GM19035 (cell line): ENCODE measurements at regions not wholly inside any gene's neighbourhood (a gene's known extent, or its start where the extent isn't known, plus 50 kb on each side); places are given as distances from the start of the nearest gene placed in this dataset.

Experiments
- ATAC-seq: cut with Tn5 transposase; IDR thresholded peaks from one replicate; pipeline ENCODE4 v1.9.1; 2021; ENCODE audit not compliant: unreplicated experiment

DNA sequence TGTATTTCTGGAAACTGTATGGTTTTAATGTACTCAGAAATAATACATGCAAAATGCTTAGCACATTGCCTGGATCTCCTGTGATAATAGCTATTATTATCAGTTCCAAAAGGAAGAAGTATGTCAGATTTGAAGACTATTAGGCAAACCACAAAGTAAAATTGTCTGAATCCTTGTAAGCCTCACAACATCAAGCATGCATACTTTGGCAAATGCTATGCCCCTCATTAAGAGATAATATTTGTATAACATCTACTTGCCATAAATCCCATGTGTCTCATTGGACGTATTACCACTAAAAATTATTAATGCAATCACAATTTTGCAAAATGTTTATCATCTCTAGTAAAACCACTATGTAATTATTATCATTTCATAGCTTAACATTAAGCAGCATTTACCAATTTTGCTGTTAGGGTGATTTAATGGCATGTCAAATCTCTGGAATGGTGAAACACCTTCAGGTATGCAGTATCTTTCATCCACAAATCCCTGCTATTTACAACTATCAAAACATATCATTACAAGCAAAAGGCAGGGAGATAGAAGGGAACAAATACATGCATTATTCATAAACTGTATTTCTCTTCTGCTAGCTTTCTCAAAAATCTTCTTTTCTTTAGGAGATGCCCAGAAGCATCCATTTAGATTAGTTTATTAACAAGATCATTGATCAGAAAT, 974.6 kb upstream of the RAG2 start:
- ATAC-seq: no peak

DNA sequence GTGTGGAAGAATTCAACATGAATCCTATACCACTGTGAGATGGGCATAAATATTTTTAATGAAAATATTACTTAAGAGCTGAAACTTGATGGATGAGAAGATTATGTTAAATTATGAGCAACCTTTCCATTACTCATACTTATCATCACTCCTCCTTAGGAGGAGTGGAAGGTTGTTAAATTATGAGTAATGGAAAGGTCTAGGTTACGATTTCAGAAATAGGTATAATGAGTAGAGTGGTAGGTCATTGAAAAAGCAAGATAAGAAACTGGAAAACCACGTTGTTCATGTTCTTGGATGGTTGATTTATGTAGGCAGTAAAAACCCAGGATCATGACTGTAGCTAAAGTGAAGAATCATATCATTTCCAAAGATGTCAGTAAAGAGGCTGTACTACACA, 973.2 kb upstream of the RAG2 start:
- no peak for ATAC-seq

DNA sequence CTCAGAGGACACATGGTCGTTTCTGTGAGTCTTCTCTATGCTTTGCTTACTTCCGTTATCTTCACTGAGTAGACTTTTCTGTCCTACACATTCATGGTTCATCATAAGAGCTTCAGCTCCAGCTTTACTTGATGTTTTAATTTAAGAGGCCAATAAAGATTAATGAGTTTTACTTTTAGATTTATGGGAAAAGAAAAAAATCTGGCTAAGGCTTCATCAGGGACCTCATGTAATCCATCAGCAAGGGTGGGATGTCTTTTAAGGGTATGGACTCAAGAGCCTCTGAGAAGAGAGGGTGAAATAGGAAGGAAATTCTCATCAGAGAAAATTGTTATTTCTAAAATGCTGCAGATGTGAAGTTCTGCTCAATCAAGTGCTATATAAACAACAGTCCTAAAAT, 963.0 kb upstream of the RAG2 start:
- ATAC-seq: no peak

DNA sequence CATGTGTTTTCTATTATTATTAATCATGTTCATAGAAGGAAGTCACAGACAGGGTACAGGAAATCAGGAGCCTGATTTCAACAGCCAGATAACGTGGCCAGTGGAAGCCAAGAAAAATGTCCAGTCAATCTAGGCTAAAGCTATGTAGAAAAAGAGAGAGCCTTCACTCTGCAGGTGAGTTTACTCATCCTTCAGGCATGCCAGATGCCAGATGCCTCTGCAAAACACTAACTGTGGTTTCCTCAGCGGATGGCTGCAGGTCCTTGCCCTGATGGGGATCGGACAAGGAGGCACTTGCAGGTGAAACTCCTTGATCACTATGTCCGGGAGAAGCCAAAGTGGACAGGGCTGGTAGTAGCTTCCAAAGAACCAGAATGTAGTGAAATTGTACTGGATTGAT, 962.3 kb upstream of the RAG2 start:
- ATAC-seq: no peak

DNA sequence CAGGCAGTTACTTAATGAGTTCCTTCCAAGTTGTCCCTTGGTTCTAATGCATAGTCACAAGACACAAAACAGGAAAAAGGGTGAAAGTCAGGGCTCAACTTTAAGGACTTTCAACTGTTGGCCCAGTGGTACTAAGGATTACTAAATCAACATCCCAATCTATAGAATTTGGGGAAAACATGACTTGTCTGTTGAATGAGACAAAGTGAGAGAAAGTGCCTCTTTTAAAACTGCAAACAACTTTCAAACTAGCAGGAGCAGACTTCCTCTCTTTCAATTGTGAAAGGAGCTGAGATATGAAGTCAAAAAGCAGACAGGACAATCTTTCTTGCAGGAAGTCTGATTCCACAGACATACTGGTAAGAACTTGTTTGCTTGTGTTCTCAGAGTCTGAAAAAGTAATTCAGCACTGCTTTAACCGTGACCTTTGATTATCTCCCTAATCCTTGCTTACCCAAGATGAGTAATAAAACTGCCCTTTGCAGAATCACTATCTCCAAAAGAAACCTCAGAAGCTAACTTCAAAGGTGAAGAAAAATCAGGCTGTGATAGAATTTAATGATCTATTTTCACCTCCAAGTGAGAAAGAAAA, 960.7 kb upstream of the RAG2 start:
- ATAC-seq: no peak

DNA sequence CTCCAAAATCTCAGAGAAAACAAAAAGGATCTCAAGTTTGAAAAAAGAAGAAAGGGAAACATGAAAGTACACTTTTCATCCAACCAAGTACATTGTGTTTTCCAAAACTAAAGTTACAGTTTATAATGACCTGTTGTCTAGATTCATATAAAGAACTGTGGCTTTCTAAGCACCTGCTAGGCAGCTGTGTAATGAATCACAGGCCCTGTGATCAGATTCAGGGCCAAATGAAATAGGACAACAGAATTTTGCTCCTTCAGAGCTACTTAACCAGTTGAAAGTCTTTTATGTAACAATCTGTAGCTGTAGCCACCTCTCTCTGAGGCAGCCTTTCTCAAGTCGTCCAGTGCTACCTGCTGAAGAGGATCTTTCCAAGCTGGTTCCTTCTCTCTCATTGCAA, 960.0 kb upstream of the RAG2 start:
- ATAC-seq: no peak

DNA sequence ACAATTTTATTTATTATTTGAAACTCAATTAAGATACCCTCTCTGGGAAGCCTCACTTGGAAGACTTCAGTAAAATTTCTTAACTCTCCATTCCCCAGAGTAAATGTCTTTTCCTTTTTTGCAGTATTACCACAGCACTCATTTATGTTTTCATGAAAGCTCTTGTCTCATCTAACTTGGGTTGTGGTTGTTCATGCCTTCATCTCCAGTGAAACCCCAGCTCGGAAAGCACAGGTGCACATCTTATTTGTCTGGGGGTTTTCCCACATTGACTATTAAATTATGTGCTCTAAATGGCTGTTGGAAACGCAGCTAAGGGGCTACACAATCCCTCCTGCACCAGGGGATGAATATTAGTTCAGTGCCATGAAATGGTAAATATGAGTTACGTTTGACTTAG, 954.2 kb upstream of the RAG2 start:
- no peak for ATAC-seq

DNA sequence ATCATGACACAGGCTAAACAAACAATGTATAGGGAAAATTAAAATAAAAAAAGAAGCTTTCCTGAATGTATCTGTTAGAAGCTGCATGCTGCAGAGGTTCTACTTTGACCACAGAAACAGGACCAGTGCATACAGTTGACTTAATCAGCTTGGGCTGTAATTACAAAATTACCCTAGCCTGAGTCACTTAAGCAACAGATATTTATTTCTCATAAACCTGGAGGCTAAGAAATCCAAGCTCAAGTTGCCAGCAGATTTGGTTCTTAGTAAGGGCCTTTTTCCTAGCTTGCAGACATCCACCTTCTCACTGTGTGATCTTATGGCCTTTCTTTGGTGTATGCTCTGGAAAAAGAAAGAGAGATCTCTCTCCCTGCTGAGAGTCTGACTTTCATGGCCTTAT, 946.5 kb upstream of the RAG2 start:
- ATAC-seq: no peak

DNA sequence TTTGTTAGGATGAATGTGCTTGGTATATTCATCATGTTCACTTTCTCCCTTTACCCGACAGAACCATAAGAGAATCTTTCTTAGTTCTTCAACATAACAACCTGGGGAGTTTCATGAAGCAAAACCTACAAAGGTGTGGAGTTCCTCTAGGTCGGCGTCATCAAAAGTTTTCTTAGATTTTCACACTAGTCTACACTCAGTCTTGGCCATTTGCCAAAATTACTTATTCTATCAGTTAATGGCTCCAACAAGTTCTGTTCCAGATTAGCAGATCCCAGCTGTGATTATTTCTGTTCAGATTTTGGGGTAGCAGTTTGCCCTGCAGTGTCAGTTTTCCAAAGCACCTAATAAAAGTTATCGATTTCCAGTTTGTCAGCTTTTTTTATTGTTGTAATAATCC, 935.8 kb upstream of the RAG2 start:
- ATAC-seq: no peak

DNA sequence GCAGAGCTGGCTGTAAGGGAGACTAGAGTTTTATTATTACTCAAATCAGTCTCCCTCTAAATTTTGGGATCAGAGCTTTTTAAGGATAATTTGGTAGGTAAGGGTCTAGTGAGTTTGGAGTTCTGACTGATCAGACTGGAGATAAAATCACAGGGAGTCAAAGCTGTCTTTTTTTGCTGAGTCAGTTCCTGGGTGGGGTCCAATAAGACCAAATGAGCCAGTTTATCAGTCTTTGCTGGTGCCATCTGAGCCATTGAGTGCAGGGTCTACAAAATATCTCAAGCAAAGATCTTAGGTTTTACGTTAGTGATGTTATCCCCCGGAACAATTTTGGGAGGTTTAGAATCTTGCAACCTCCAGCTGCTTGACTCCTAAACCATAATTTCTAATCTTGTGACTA, 935.1 kb upstream of the RAG2 start:
- no peak for ATAC-seq

DNA sequence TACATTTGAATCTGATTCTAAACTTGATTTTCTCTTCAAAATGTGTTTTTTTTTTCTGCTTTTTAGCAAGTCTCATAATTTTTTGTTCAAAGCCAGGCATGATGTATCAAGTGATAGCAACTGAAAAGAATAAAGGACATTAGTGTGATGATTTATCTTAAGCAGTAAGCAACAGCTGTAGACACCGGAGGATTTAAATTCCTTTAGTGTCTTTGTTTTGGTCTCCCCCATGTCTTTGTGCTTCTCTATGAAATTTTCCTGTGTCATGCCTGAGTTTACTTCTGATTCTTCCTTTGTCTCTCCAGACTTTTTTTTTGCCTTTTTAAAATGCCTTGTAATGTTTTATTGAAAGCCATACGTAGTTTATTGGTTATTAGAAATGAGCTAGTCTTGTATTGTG, 934.2 kb upstream of the RAG2 start:
- no peak for ATAC-seq

DNA sequence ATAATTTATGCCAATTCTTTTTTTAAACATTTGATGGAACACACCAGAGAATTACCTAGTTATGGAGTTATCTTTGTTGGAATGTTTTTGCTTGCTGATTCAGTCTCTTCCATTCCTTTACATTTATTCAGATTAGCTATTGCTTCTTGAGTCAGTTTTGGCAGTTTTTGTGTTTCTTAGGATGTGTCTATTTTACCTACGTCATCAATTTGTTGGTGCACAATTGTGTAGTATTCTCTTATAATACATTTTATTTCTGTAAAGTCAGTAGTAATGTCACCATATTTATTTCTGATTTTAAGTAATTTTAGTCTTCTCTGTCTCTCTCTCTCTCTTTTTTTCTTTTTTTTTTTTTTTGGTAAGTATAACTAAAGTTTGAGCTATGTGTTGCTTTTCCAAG, 929.5 kb upstream of the RAG2 start:
- ATAC-seq: no peak

DNA sequence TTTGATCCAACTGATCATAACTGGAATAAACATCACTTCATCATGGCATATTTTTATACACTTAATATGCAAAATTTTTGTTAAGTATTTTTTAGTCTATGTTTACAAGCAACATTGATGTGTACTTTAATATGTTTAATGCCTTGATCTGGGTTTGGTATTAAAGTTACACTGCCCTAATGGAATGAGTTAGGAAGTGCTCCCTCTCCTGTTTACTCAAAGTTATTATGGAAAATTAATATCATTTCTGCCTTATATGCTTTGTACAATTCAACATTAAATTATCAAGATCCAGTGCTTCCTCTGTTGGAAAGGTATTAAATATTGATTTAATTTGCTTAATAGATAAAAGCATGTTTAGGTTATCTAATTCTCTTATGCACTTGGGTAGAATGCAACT, 927.3 kb upstream of the RAG2 start:
- ATAC-seq: no peak

DNA sequence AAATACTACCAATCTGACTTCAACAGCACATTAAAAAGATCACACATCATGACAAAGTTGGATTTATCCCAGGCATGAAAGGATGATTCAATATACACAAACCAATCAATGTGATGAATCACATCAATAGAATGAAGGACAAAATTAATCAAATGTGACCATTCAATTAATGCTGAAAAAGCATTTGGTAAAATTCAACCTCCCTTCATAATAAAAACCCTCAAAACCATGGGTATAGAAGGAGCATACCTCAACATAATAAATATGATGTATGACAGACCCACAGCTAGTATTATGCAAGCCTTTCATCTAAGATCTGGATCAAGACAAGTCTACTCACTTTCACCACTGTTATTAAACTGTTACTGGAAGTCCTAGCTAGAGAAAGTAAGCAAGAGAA, 921.7 kb upstream of the RAG2 start:
- ATAC-seq: no peak

DNA sequence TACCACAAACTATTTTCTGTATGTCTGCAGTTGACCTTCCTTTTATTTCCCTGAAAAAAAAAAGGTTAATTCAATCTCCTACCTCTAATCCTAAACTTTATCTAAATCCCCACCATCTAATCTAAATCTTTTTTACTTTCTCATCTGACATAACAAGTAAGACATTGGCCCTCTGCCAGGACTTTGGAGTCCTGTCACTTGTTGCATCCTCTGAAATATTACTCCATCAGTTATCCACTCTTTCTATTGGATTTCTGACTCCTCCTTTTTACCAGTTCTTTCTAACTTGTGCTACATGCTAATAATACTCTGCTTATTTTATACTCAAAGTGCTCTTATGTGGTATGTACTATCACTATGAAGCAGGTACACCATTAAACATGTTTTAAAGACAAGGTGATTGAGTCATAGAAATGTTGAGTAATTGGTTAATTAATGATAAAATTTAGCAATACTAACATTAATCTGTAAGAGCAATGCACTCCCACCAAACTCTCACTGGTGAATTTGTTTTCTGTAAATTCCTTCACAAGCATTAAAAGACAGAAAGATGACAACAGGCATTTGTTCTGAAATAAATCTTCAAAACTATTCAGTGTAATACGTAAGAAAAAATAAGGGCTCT, 914.2 kb upstream of the RAG2 start:
- no peak for ATAC-seq

DNA sequence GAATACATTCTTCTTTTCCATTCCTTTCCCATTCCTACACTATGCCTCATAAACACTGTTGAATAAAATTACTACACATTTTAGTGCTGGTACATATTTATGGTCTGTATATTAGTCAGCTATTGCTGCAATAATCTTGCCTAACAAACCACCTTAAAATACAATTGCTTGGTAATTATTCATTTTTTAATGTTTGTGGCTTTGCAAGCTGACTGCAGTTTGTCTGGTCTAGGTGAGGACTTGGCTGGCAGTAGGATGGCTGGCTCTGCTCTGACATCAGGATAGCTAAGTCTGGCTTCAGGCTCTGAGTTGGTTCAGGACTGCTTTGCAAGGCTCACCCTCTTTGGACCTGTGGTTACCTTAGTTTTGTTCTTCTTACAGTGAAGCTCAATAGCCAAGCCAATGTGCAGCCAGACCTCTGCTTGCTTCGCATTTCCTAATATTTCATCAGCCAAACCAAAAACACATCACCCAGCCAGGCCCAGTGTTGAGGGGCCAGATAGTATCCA, 913.4 kb upstream of the RAG2 start:
- no peak for ATAC-seq

DNA sequence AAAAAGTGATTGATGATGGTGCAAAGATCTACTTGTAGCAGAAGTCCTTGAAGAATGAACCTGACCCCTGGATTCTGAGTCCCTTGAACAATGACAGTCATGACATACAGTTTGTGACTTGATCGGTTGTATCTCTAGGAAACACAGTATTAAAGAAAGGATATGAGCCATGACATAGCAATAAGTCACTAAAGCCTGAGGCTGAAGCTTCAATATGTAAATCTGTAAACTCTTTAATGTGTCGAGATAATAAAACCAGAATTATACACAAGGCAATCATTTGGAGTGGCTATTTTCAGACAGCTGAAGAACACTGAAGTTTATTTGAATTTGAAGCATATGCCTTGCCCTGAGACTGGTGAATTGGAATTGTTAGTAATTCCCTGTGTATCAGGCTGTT, 911.5 kb upstream of the RAG2 start:
- ATAC-seq: no peak

DNA sequence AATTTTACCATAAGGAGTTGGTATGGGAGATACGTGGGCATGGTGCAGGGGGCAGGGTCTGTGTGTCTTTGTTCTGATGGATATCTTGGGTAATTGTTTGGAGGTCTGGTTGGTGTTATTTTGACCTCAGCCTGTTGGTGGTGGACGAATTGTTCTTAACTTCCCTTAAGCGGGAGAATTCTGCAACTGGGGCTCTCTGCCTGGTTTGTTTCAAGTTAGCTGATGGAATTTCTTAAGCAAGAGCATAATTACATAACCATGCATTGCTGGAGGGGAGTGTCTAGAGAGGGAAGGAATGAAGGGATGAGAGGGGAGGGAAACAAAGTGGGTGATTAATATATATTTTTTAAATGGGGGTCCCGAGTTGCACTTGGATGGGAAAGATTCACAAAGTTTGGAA, 908.5 kb upstream of the RAG2 start:
- ATAC-seq: no peak

DNA sequence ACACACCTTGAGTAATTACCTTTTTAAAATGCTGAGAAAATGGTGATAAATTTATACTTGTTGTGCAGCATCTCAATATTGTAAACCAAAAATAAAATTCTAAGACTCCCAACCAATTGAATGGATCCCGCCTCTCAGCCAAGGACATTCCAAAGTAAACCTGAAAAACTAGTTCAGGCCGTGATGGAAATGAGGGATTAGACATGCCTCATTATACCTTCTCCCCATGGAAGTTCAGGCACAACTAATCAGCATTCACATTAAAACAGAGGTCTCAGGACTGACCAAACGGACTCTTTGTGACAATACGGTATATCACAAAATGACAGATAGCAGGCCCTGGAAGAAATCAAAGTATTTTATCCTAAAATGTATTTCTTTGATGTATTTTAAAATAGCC, 907.4 kb upstream of the RAG2 start:
- no peak for ATAC-seq

DNA sequence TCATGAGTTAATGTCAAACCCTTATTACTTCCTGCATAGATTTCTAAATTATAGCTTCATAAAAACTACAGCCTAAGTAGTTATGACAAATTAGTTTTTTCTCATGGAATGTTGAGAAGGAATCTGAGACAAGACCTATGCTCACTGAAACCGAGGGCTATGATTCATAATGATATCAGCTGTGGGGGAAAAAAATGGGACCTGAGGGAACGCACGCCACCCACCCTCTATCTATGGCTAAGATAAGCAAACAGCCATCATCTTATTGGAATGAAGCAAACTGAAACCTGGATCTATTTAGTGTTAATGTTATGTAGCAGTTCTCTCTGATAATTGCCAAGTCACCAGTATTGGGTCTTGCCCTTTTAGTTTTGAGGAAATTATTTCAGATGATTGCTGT, 906.9 kb upstream of the RAG2 start:
- no peak for ATAC-seq

DNA sequence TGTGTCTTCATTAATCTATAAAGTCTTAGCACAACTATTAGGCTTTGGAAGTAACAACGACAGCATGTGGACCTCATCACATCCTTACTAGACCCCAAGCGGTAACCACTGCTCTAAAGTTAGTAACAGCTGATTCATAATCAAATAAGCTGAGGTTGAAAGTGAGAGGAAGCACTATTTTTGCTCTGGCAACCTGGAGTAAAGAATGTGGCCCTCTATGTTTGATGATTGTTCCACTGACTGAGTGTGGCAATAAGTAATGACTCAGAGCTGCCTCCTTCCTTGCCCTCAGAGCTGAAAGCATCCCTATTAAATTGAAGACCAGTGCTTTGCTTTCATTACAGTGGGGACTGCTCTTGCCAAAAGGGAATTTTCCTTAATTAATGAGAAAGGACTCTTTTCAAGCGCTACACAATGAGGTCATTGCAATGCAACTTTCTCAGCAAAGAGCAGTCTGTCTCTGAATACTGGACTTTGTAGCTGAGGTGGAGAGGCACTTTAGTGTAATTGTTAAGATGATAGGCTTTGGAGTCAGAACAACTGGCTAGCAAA, 906.1 kb upstream of the RAG2 start:
- ATAC-seq: peak; percentile 91

DNA sequence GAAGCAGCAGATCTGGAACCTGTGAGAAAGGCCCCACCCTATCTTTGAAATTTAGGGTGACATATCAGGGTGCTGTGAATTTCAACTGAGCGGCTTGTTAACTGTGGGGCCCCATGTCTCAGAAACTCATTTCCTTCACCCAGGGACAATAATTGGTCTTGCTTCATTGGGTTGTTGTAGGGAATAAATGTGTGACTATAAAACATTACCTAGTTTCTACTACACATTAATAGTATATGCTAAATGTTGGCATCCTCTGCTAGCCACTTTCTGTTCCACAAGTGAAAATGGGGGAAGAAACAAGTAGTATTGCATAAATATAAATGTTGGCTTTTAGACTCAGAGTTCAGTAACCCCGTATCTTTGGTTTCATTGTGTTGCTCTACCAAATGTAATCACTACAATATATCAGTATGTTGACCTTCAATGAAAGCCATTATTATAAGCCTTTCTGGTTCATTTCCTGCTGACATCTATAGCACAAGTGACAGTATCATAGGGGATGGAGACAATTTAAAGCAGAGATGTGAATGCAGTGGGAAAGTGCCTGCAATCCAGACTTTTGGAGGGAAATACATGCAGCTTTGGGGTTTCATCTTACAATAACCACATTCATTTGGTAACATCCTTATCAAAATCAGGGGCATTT, 905.5 kb upstream of the RAG2 start:
- peak; percentile 36 for ATAC-seq
